CD14-positive monocyte (primary cell): ENCODE measurements at regions not wholly inside any gene's neighbourhood (a gene's known extent, or its start where the extent isn't known, plus 50 kb on each side); places are given as distances from the start of the nearest gene placed in this dataset.

ENCODE experiments used
- DNase-seq, 3 donors: peaks; one replicate each; pipeline ENCODE4 v3.0.0-alpha.2; 2011 to 2022
- H2AFZ ChIP-seq: 2 replicates; pipeline ENCODE4 v1.6.0; 2012; ENCODE audit warnings: mild to moderate bottlenecking, low read depth, low read length, inconsistent platforms; ENCODE audit not compliant: insufficient read depth, poor library complexity, severe bottlenecking
- H3K27ac ChIP-seq, 2 donors: 1 replicate in 1 of 2; 2 replicates in 1 of 2; pipeline ENCODE4 v1.5.1; 2012 to 2013; ENCODE audit warnings: low read length in 2 of 2, control low read depth in 1 of 2, inconsistent platforms in 1 of 2, low read depth in 1 of 2, mild to moderate bottlenecking in 1 of 2
- H3K27me3 ChIP-seq, 2 donors: one replicate each; pipeline versions ENCODE4 v1.6.0 to v1.6.1; 2011 to 2013; ENCODE audit warnings: low read length in 2 of 2; ENCODE audit not compliant: control insufficient read depth in 2 of 2, insufficient read depth in 2 of 2
- H3K36me3 ChIP-seq, 2 donors: replicated peaks in 1 of 2; 1 replicate in 1 of 2; 2 replicates in 1 of 2; pipeline versions ENCODE4 v1.5.1 to v1.6.1; 2012 to 2013; ENCODE audit warnings: low read length in 2 of 2, control low read depth in 1 of 2, inconsistent platforms in 1 of 2, mild to moderate bottlenecking in 1 of 2; ENCODE audit not compliant: insufficient read depth in 2 of 2, control insufficient read depth in 1 of 2
- H3K4me1 ChIP-seq, 2 donors: 1 replicate in 1 of 2; 2 replicates in 1 of 2; pipeline versions ENCODE4 v1.5.1 to v1.6.1; 2012 to 2013; ENCODE audit warnings: low read length in 2 of 2, control low read depth in 1 of 2, inconsistent platforms in 1 of 2, mild to moderate bottlenecking in 1 of 2, moderate library complexity in 1 of 2; ENCODE audit not compliant: insufficient read depth in 2 of 2, control insufficient read depth in 1 of 2
- H3K4me2 ChIP-seq: replicated peaks from 2 replicates; pipeline ENCODE3; 2012; ENCODE audit warnings: low read length, moderate library complexity, mild to moderate bottlenecking; ENCODE audit not compliant: poor library complexity, severe bottlenecking; ENCODE audit errors: extremely low read depth
- H3K4me3 ChIP-seq, 3 experiments: fragments of 200-600 bp in 1 of 3; sonication (generic) in 1 of 3; replicated peaks in 1 of 3; 1 replicate in 2 of 3; 2 replicates in 1 of 3; pipeline ENCODE4 v1.5.1; 2011 to 2013; ENCODE audit warnings: low read length in 3 of 3, mild to moderate bottlenecking in 3 of 3, control low read depth in 2 of 3, low read depth in 2 of 3, inconsistent platforms in 1 of 3, moderate library complexity in 1 of 3
- H3K79me2 ChIP-seq: 2 replicates; pipeline ENCODE4 v1.6.0; 2012; ENCODE audit warnings: mild to moderate bottlenecking, control low read depth, inconsistent platforms, low read length, moderate library complexity; ENCODE audit not compliant: insufficient read depth
- H3K9ac ChIP-seq: 2 replicates; pipeline ENCODE4 v1.6.0; 2017; ENCODE audit warnings: low read length, mild to moderate bottlenecking; ENCODE audit not compliant: insufficient read depth, poor library complexity, severe bottlenecking
- H3K9me3 ChIP-seq, 2 donors: replicated peaks in 1 of 2; 1 replicate in 1 of 2; 2 replicates in 1 of 2; pipeline versions ENCODE4 v1.5.1 to v1.6.1; 2012 to 2013; ENCODE audit warnings: low read length in 2 of 2, control low read depth in 1 of 2; ENCODE audit not compliant: control insufficient read depth in 1 of 2, insufficient read depth in 1 of 2
- H4K20me1 ChIP-seq: 2 replicates; pipeline ENCODE4 v1.6.0; 2012; ENCODE audit warnings: mild to moderate bottlenecking, low read length, control low read depth, moderate library complexity; ENCODE audit not compliant: insufficient read depth
- H3K27ac Mint-ChIP-seq, 7 donors: one replicate each; pipeline ENCODE4 v1.8.0; 2020; ENCODE audit warnings: mild to moderate bottlenecking in 7 of 7, mixed read lengths in 7 of 7, moderate library complexity in 6 of 7, inconsistent platforms in 2 of 7
- H3K27me3 Mint-ChIP-seq, 3 donors: one replicate each; pipeline ENCODE4 v1.8.0; 2021 to 2022; ENCODE audit warnings: low read depth in 3 of 3, mild to moderate bottlenecking in 3 of 3, mixed read lengths in 3 of 3, moderate library complexity in 3 of 3, inconsistent platforms in 1 of 3
- H3K36me3 Mint-ChIP-seq, 2 donors: one replicate each; pipeline ENCODE4 v1.8.0; 2020; ENCODE audit warnings: mixed read lengths in 2 of 2, inconsistent platforms in 1 of 2, mild to moderate bottlenecking in 1 of 2
- H3K4me1 Mint-ChIP-seq: one replicate; pipeline ENCODE4 v1.8.0; 2020; ENCODE audit warnings: mild to moderate bottlenecking, mixed read lengths
- H3K4me3 Mint-ChIP-seq, 2 donors: one replicate each; pipeline ENCODE4 v1.8.0; 2020; ENCODE audit warnings: mild to moderate bottlenecking in 2 of 2, mixed read lengths in 2 of 2, moderate library complexity in 1 of 2
- H3K9me3 Mint-ChIP-seq, 7 donors: one replicate each; pipeline ENCODE4 v1.8.0; 2020 to 2022; ENCODE audit warnings: mixed read lengths in 7 of 7, mild to moderate bottlenecking in 6 of 7, moderate library complexity in 6 of 7, inconsistent platforms in 2 of 7
- CTCF ChIP-seq: fragments of 200-600 bp; IDR thresholded peaks from one replicate; pipeline ENCODE4 v1.8.0; 2022; ENCODE audit warnings: antibody characterized with exemption, mild to moderate bottlenecking
- WGBS: methylation state at CpG from one replicate; pipeline ENCODE4 v1.1.5; 2013; ENCODE audit warnings: missing lambda C conversion rate; ENCODE audit not compliant: insufficient coverage; 5-methylcytosine and 5-hydroxymethylcytosine counted together
- intact Hi-C, 2 donors: fragments of 100-400 bp; cut with micrococcal nuclease; formaldehyde crosslinking; loops; one replicate each; pipeline versions ENCODE4 v1.15.0 to v1.15.1; 2023

- Histone ChIP-seq H3K4me3 (no peak overlapping the region), H3K4me2 (no peak overlapping the region), H3K36me3 (no peaks in the 10 kb centered on the region), H3K4me1 (no peaks in the 10 kb centered on the region), H3K9me3 (peaks cover 4 to 9% of the 10 kb centered on the region in 2 donors), H3K27me3 (no peaks in the 10 kb centered on the region), H3K9ac (no peak overlapping the region), H3K79me2 (no peaks in the 10 kb centered on the region), H3K27ac (no peak overlapping the region), H2AFZ (no peak overlapping the region), H4K20me1 (no peaks in the 10 kb centered on the region)
- peaks cover 0 to 7% (median 3%) of the 10 kb centered on the region in 7 donors for H3K9me3 Mint-ChIP-seq
- H3K4me1 Mint-ChIP-seq: no peaks in the 10 kb centered on the region
- no peaks in the 10 kb centered on the region for H3K36me3 Mint-ChIP-seq
- no peak for DNase-seq
- no peak overlapping the region for H3K27ac Mint-ChIP-seq
- intact Hi-C loops: no loop called here
- no peaks in the 10 kb centered on the region for H3K27me3 Mint-ChIP-seq
- TF ChIP-seq CTCF: no peak
- H3K4me3 Mint-ChIP-seq: no peak overlapping the region
Observed at GRCh38 chr2:220353897-220354296, 726.5 kb downstream of the SLC4A3 start.

- Histone ChIP-seq H3K9me3 (peaks cover 4 to 9% of the 10 kb centered on the region in 2 donors), H3K9ac (no peak overlapping the region), H2AFZ (no peak overlapping the region), H3K27me3 (no peaks in the 10 kb centered on the region), H3K4me2 (no peak overlapping the region), H3K4me3 (no peak overlapping the region), H3K27ac (no peak overlapping the region), H4K20me1 (no peaks in the 10 kb centered on the region), H3K36me3 (no peaks in the 10 kb centered on the region), H3K79me2 (no peaks in the 10 kb centered on the region), H3K4me1 (no peaks in the 10 kb centered on the region)
- Mint-ChIP-seq H3K9me3 (peaks cover 0 to 14% (median 3%) of the 10 kb centered on the region in 7 donors), H3K27me3 (no peaks in the 10 kb centered on the region), H3K4me1 (no peaks in the 10 kb centered on the region), H3K4me3 (no peak overlapping the region), H3K27ac (no peak overlapping the region), H3K36me3 (no peaks in the 10 kb centered on the region)
- no peak for DNase-seq
- WGBS: no CpG with 5 or more reads among the region's 1 CpG
- TF ChIP-seq CTCF: no peak
- intact Hi-C loops: no loop called here
Observed at GRCh38 chr2:220356076-220356475, 728.6 kb downstream of the SLC4A3 start.
